Neural progenitor cell (in vitro differentiated cells): ENCODE measurements at regions not wholly inside any gene's neighbourhood (a gene's known extent, or its start where the extent isn't known, plus 50 kb on each side); places are given as distances from the start of the nearest gene placed in this dataset.
"Not testable (repeated sequence)": the region's sequence is repeated elsewhere in the genome, so short reads cannot be mapped to it uniquely, and the experiment has no call there.

Experiments
- DNase-seq: peaks from one replicate; pipeline ENCODE4 v3.0.0-alpha.2; 2016; ENCODE audit warnings: low spot score
- H2AFZ ChIP-seq: fragments of 200-600 bp; sonication (generic); replicated peaks from 2 replicates; pipeline ENCODE4 v1.6.1; 2016; ENCODE audit warnings: antibody characterized with exemption
- H3F3A ChIP-seq: fragments of 200-600 bp; sonication (generic); 2 replicates; pipeline ENCODE4 v1.6.1; 2016; ENCODE audit warnings: antibody characterized with exemption, low read depth
- H3K27ac ChIP-seq: fragments of 200-600 bp; sonication (generic); 2 replicates; pipeline ENCODE4 v1.5.1; 2016; ENCODE audit warnings: mild to moderate bottlenecking
- H3K27me3 ChIP-seq: fragments of 200-600 bp; sonication (generic); 2 replicates; pipeline ENCODE4 v1.6.1; 2016; ENCODE audit warnings: mild to moderate bottlenecking, moderate library complexity
- H3K36me3 ChIP-seq: fragments of 200-600 bp; sonication (generic); 2 replicates; pipeline ENCODE4 v1.5.1; 2016
- H3K4me1 ChIP-seq: fragments of 200-600 bp; sonication (generic); 2 replicates; pipeline ENCODE4 v1.6.1; 2016; ENCODE audit warnings: mixed run types
- H3K4me2 ChIP-seq: fragments of 200-600 bp; sonication (generic); 2 replicates; pipeline ENCODE4 v1.6.1; 2016
- H3K4me3 ChIP-seq: fragments of 200-600 bp; sonication (generic); 2 replicates; pipeline ENCODE4 v1.5.1; 2016
- H3K79me2 ChIP-seq: fragments of 200-600 bp; sonication (generic); 2 replicates; pipeline ENCODE4 v1.6.1; 2016; ENCODE audit warnings: low read depth
- H3K9ac ChIP-seq: fragments of 200-600 bp; sonication (generic); 2 replicates; pipeline ENCODE4 v1.6.1; 2016
- H3K9me3 ChIP-seq: fragments of 200-600 bp; sonication (generic); 2 replicates; pipeline ENCODE4 v1.5.1; 2016; ENCODE audit warnings: low read depth
- H4K20me1 ChIP-seq: fragments of 200-600 bp; sonication (generic); 2 replicates; pipeline ENCODE4 v1.6.1; 2016; ENCODE audit warnings: low read depth
- H3K27ac Mint-ChIP-seq: 3 replicates; pipeline ENCODE4 v1.8.0; 2021; ENCODE audit warnings: mixed read lengths
- H3K27me3 Mint-ChIP-seq: 2 replicates; pipeline ENCODE4 v1.8.0; 2022; ENCODE audit warnings: low read depth, mild to moderate bottlenecking, inconsistent platforms, moderate library complexity, mixed read lengths; ENCODE audit not compliant: insufficient read depth
- H3K36me3 Mint-ChIP-seq: 3 replicates; pipeline ENCODE4 v1.8.0; 2021; ENCODE audit warnings: mixed read lengths
- H3K4me1 Mint-ChIP-seq: 3 replicates; pipeline ENCODE4 v1.8.0; 2021; ENCODE audit warnings: mixed read lengths
- H3K4me3 Mint-ChIP-seq: 3 replicates; pipeline ENCODE4 v1.8.0; 2021; ENCODE audit warnings: mild to moderate bottlenecking, moderate library complexity, mixed read lengths
- H3K9me3 Mint-ChIP-seq: 3 replicates; pipeline ENCODE4 v1.8.0; 2020; ENCODE audit warnings: mixed read lengths
- CTCF ChIP-seq: fragments of 200-600 bp; sonication (generic); IDR thresholded peaks from 2 replicates; pipeline ENCODE4 v1.5.1; 2017; ENCODE audit warnings: antibody characterized with exemption, mild to moderate bottlenecking
- EZH2 ChIP-seq: fragments of 200-600 bp; sonication (generic); IDR thresholded peaks from 2 replicates; pipeline ENCODE4 v1.6.1; 2017; ENCODE audit warnings: antibody characterized with exemption, mild to moderate bottlenecking, moderate library complexity
- EZH2phosphoT487 ChIP-seq: fragments of 200-600 bp; sonication (generic); IDR thresholded peaks from 2 replicates; pipeline ENCODE4 v1.6.1; 2017; ENCODE audit warnings: antibody characterized with exemption

- H2AFZ ChIP-seq, H3K36me3 Mint-ChIP-seq, H4K20me1 ChIP-seq, H3K9ac ChIP-seq, H3K27ac Mint-ChIP-seq, H3K79me2 ChIP-seq, H3K27me3 Mint-ChIP-seq, H3K27me3 ChIP-seq, DNase-seq, H3K4me3 ChIP-seq, H3K4me2 ChIP-seq, H3K4me1 ChIP-seq, H3F3A ChIP-seq, H3K27ac ChIP-seq, H3K4me1 Mint-ChIP-seq, H3K4me3 Mint-ChIP-seq, H3K9me3 Mint-ChIP-seq, H3K9me3 ChIP-seq, H3K36me3 ChIP-seq: not testable (repeated sequence)
Observed at GRCh38 chr12:58337539-58337938, 396.2 kb downstream of the ATP23 start.

- Mint-ChIP-seq H3K4me3 (no peak overlapping the region), H3K27me3 (peaks cover 2% of the 10 kb centered on the region), H3K9me3 (no peaks in the 10 kb centered on the region), H3K27ac (no peak overlapping the region), H3K4me1 (peaks cover 7% of the 10 kb centered on the region), H3K36me3 (no peaks in the 10 kb centered on the region)
- Histone ChIP-seq H3K9me3 (no peaks in the 10 kb centered on the region), H3K36me3 (no peaks in the 10 kb centered on the region), H3F3A (no peaks in the 10 kb centered on the region), H3K27ac (no peak overlapping the region), H3K79me2 (no peaks in the 10 kb centered on the region), H3K4me1 (no peaks in the 10 kb centered on the region), H3K9ac (no peak overlapping the region), H2AFZ (no peak overlapping the region), H4K20me1 (no peaks in the 10 kb centered on the region), H3K4me2 (no peak overlapping the region), H3K27me3 (no peaks in the 10 kb centered on the region), H3K4me3 (no peak overlapping the region)
- DNase-seq, result no peak
- no peak for TF ChIP-seq CTCF
- no peak for TF ChIP-seq EZH2phosphoT487
- TF ChIP-seq EZH2, result no peak
Observed at GRCh38 chr12:58341791-58342190, 400.4 kb downstream of the ATP23 start.

GRCh38 chr12:58342736-58343135 lies 401.4 kb downstream of the ATP23 start:
- H3K4me2 ChIP-seq, result no peak overlapping the region
- H3K36me3 Mint-ChIP-seq, result no peaks in the 10 kb centered on the region
- no peak overlapping the region for H3K27ac ChIP-seq
- H3K4me3 Mint-ChIP-seq, result no peak overlapping the region
- no peak for DNase-seq
- no peaks in the 10 kb centered on the region for H3K9me3 Mint-ChIP-seq
- no peaks in the 10 kb centered on the region for H3F3A ChIP-seq
- no peak overlapping the region for H2AFZ ChIP-seq
- no peak overlapping the region for H3K9ac ChIP-seq
- H3K27me3 ChIP-seq, result no peaks in the 10 kb centered on the region
- no peaks in the 10 kb centered on the region for H3K4me1 ChIP-seq
- H4K20me1 ChIP-seq, result no peaks in the 10 kb centered on the region
- H3K36me3 ChIP-seq, result no peaks in the 10 kb centered on the region
- H3K9me3 ChIP-seq, result no peaks in the 10 kb centered on the region
- no peak overlapping the region for H3K27ac Mint-ChIP-seq
- no peak for TF ChIP-seq CTCF
- no peak for TF ChIP-seq EZH2
- TF ChIP-seq EZH2phosphoT487, result no peak
- H3K4me3 ChIP-seq, result no peak overlapping the region
- peaks cover 11% of the 10 kb centered on the region for H3K4me1 Mint-ChIP-seq
- H3K27me3 Mint-ChIP-seq, result peaks cover 2% of the 10 kb centered on the region
- no peaks in the 10 kb centered on the region for H3K79me2 ChIP-seq

- H3K4me3 Mint-ChIP-seq, result no peak overlapping the region
- no peaks in the 10 kb centered on the region for H3K4me1 ChIP-seq
- no peaks in the 10 kb centered on the region for H4K20me1 ChIP-seq
- no peak overlapping the region for H3K9ac ChIP-seq
- no peak overlapping the region for H3K27ac Mint-ChIP-seq
- no peak overlapping the region for H2AFZ ChIP-seq
- DNase-seq, result peak; percentile 36
- H3K4me3 ChIP-seq, result no peak overlapping the region
- H3K36me3 ChIP-seq, result no peaks in the 10 kb centered on the region
- H3K27ac ChIP-seq, result no peak overlapping the region
- TF ChIP-seq CTCF (peak; percentile 86), EZH2 (no peak)
- H3K9me3 Mint-ChIP-seq, result peaks cover 7% of the 10 kb centered on the region
- H3K4me2 ChIP-seq, result no peak overlapping the region
- H3K36me3 Mint-ChIP-seq, result no peaks in the 10 kb centered on the region
- no peaks in the 10 kb centered on the region for H3K79me2 ChIP-seq
- H3K9me3 ChIP-seq, result no peaks in the 10 kb centered on the region
- no peaks in the 10 kb centered on the region for H3F3A ChIP-seq
- peaks cover 9% of the 10 kb centered on the region for H3K4me1 Mint-ChIP-seq
- H3K27me3 Mint-ChIP-seq, result peaks cover 2% of the 10 kb centered on the region
- H3K27me3 ChIP-seq, result no peaks in the 10 kb centered on the region
Observed at GRCh38 chr12:58346032-58346632, 404.8 kb downstream of the ATP23 start.
